DND-41 (cell line): ENCODE measurements at regions not wholly inside any gene's neighbourhood (a gene's known extent, or its start where the extent isn't known, plus 50 kb on each side); places are given as distances from the start of the nearest gene placed in this dataset.

Source experiments
- ATAC-seq: fragments of 200-7000 bp; cut with Tn5 transposase; 3 replicates; pipeline ENCODE4 v1.9.1; 2021; ENCODE audit warnings: low read depth; ENCODE audit not compliant: insufficient read depth
- DNase-seq: peaks from one replicate; pipeline ENCODE4 v3.0.0-alpha.2; 2020
- H2AFZ ChIP-seq: 2 replicates; pipeline ENCODE4 v1.6.0; 2012; ENCODE audit warnings: low read depth, low read length
- H3K27ac ChIP-seq: 2 replicates; pipeline ENCODE4 v1.5.1; 2012; ENCODE audit warnings: low read length, inconsistent platforms
- H3K27me3 ChIP-seq: fragments of 200-600 bp; sonication (generic); 2 replicates; pipeline ENCODE4 v1.6.0; 2012; ENCODE audit warnings: low read length, mild to moderate bottlenecking, inconsistent platforms; ENCODE audit not compliant: insufficient read depth, poor library complexity
- H3K36me3 ChIP-seq: 2 replicates; pipeline ENCODE4 v1.5.1; 2012; ENCODE audit warnings: low read length, inconsistent platforms; ENCODE audit not compliant: insufficient read depth
- H3K4me1 ChIP-seq: 2 replicates; pipeline ENCODE4 v1.5.1; 2012; ENCODE audit warnings: mild to moderate bottlenecking, low read length; ENCODE audit not compliant: insufficient read depth
- H3K4me2 ChIP-seq: 2 replicates; pipeline ENCODE4 v1.6.0; 2012; ENCODE audit warnings: mild to moderate bottlenecking, moderate library complexity, low read length, inconsistent platforms; ENCODE audit not compliant: insufficient read depth
- H3K4me3 ChIP-seq, 2 experiments: fragments of 200-600 bp in 1 of 2; shearing (Covaris generic) in 1 of 2; 2 replicates each; pipeline ENCODE4 v1.5.1; 2012 to 2016; ENCODE audit warnings: inconsistent platforms in 2 of 2, low read length in 2 of 2, mild to moderate bottlenecking in 2 of 2, low read depth in 1 of 2, moderate library complexity in 1 of 2
- H3K79me2 ChIP-seq: 2 replicates; pipeline ENCODE4 v1.6.0; 2012; ENCODE audit warnings: low read length, inconsistent platforms; ENCODE audit not compliant: insufficient read depth
- H3K9ac ChIP-seq: 2 replicates; pipeline ENCODE4 v1.6.0; 2012; ENCODE audit warnings: low read depth, mild to moderate bottlenecking, inconsistent platforms, low read length, moderate library complexity
- H3K9me3 ChIP-seq: 2 replicates; pipeline ENCODE4 v1.5.1; 2012; ENCODE audit warnings: low read length, moderate library complexity, mild to moderate bottlenecking, inconsistent platforms; ENCODE audit not compliant: insufficient read depth, severe bottlenecking
- H4K20me1 ChIP-seq: 2 replicates; pipeline ENCODE4 v1.6.0; 2012; ENCODE audit warnings: low read length; ENCODE audit not compliant: insufficient read depth
- CTCF ChIP-seq: IDR thresholded peaks from 2 replicates; pipeline ENCODE4 v1.5.1; 2012; ENCODE audit warnings: borderline replicate concordance, low read length, moderate library complexity, mild to moderate bottlenecking; ENCODE audit not compliant: poor library complexity, severe bottlenecking; ENCODE audit errors: extremely low read depth
- EZH2 ChIP-seq: IDR thresholded peaks from 3 replicates; pipeline ENCODE4 v1.6.1; 2012; ENCODE audit warnings: borderline replicate concordance, low read depth, mild to moderate bottlenecking, moderate library complexity, low read length, inconsistent platforms; ENCODE audit not compliant: severe bottlenecking

DNA sequence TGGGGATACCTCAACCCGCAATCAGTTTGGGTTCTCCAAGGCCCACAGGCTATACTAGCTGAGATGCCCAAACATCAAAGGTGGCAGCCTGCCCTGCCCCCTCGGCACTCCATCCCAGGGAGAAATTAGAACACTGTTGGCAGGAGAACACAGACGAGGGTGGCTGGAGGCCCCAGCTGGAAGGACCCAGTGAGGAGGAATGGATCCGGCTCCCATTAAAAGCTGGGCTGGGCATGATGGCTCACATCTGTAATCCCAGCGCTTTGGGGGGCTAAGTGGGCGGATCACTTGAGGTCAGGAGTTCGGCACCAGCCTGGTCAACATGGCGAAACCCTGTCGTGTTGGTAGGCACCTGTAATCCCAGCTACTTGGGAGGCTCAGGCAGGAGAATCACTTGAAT lies 199.9 kb upstream of the GNAI1 start:
- H3K4me2 ChIP-seq, result no peak overlapping the region
- DNase-seq, result no peak

GRCh38 chr7:79933144-79933543 lies 201.5 kb upstream of the GNAI1 start:
- Histone ChIP-seq H3K4me3 (no peak overlapping the region), H3K9ac (no peak overlapping the region), H3K9me3 (peaks cover 2% of the 10 kb centered on the region), H4K20me1 (no peaks in the 10 kb centered on the region), H3K4me1 (peaks cover 12% of the 10 kb centered on the region), H3K36me3 (no peaks in the 10 kb centered on the region), H3K79me2 (no peaks in the 10 kb centered on the region), H2AFZ (no peak overlapping the region), H3K4me2 (no peak overlapping the region), H3K27me3 (no peaks in the 10 kb centered on the region), H3K27ac (peak overlapping the region; percentile 25)
- TF ChIP-seq CTCF (no peak), EZH2 (no peak)
- ATAC-seq (peak; percentile 6; the same call in 2 of the 3 replicates), DNase-seq (no peak)

More for the DNA sequence above, 199.9 kb upstream of the GNAI1 start:
- no peak overlapping the region for H3K9ac ChIP-seq
- H3K27ac ChIP-seq, result no peak overlapping the region; the same call in 1 of the 2 replicates
- TF ChIP-seq CTCF, result no peak
- TF ChIP-seq EZH2, result no peak
- H4K20me1 ChIP-seq, result no peaks in the 10 kb centered on the region
- no peak for ATAC-seq
- H3K4me1 ChIP-seq, result peaks cover 12% of the 10 kb centered on the region
- H2AFZ ChIP-seq, result no peak overlapping the region
- H3K9me3 ChIP-seq, result peaks cover 2% of the 10 kb centered on the region
- no peaks in the 10 kb centered on the region for H3K79me2 ChIP-seq
- H3K36me3 ChIP-seq, result no peaks in the 10 kb centered on the region
- H3K4me3 ChIP-seq, result no peak overlapping the region
- H3K27me3 ChIP-seq, result no peaks in the 10 kb centered on the region

GRCh38 chr7:79930604-79931003 lies 204.0 kb upstream of the GNAI1 start:
- Histone ChIP-seq H3K9ac (no peak overlapping the region), H3K9me3 (peaks cover 2% of the 10 kb centered on the region), H4K20me1 (no peaks in the 10 kb centered on the region), H2AFZ (no peak overlapping the region), H3K4me2 (no peak overlapping the region), H3K4me1 (peaks cover 12% of the 10 kb centered on the region), H3K79me2 (no peaks in the 10 kb centered on the region), H3K4me3 (no peak overlapping the region), H3K36me3 (no peaks in the 10 kb centered on the region), H3K27ac (no peak overlapping the region), H3K27me3 (no peaks in the 10 kb centered on the region)
- DNase-seq, result no peak
- TF ChIP-seq EZH2 (no peak), CTCF (no peak)
- ATAC-seq, result no peak

DNA sequence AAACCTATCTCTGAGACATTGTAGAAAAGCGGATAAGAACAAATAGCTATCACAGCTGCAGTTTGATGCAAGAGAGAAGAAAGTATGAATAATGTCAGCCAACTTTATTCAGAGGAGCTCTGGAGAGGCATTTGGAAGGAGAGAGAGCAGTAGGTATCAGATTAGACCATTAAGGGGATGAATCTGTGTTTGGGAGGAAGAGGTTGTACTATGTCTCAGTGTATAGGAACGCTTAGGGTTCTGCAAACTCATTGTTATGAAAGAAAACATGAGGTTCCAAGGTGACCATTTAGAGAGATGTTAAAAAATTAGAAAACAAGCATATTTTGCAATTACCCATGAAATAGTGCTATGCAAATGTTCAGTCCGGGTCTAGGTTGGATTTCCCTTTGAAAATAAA lies 207.5 kb upstream of the GNAI1 start:
- no peak overlapping the region for H3K27ac ChIP-seq
- TF ChIP-seq CTCF (no peak), EZH2 (no peak)
- no peaks in the 10 kb centered on the region for H3K4me1 ChIP-seq
- DNase-seq (no peak), ATAC-seq (no peak)
- peaks cover 3% of the 10 kb centered on the region; the same call in 1 of the 2 replicates for H3K36me3 ChIP-seq
- H3K4me2 ChIP-seq, result no peak overlapping the region
- H3K9me3 ChIP-seq, result peaks cover 10% of the 10 kb centered on the region
- H2AFZ ChIP-seq, result no peak overlapping the region; the same call in 1 of the 2 replicates
- no peaks in the 10 kb centered on the region for H4K20me1 ChIP-seq
- no peaks in the 10 kb centered on the region for H3K27me3 ChIP-seq
- H3K9ac ChIP-seq, result no peak overlapping the region
- H3K4me3 ChIP-seq, result no peak overlapping the region
- no peaks in the 10 kb centered on the region for H3K79me2 ChIP-seq
